ENCODE measurements at regions not wholly inside any gene's neighbourhood (a gene's known extent, or its start where the extent isn't known, plus 50 kb on each side); places are given as distances from the start of the nearest gene placed in this dataset.

DNA sequence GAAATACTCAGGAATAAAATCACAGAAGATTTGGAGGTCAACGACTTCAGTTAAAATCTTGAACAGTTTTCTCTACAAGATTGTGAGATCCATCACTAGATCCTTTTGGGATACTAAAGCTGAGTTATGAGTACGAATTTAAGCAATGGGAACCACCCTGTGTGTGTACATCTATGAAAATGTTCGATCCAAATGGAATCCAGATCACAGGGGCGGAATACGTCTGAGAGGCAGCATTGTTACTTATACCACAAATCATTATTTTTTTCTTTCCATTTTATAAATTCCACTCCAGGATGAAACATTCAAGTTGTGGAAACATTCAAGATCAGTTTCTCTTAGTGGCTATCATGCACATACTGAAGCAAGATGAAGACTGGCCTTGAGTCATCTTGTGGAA lies 239.3 kb upstream of the PAPPA start:
- DNase-seq (ENCODE audit: extremely low read depth in 1 of 2, low read depth in 1 of 2), result no peak

DNA sequence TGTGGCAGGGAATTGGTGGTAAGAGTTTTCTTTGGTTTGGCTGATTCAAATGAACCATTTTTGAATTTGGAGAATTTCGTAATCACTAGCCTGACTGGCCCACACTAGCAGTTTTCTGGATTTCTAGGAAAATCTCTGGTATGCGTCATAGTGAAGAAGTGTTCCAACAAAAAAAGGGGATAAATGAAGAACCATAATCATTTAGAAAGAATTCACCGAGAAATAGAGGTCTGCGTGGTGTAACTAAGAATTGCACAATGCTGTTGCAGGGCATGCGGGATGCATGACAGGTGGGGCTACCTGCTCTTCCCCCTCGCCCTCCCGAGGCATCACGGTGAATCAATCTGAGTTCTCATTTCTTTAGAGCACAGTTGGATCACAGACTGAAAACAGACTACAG lies 232.3 kb upstream of the PAPPA start:
- DNase-seq (ENCODE audit: extremely low read depth in 1 of 2, low read depth in 1 of 2), result no peak

DNA sequence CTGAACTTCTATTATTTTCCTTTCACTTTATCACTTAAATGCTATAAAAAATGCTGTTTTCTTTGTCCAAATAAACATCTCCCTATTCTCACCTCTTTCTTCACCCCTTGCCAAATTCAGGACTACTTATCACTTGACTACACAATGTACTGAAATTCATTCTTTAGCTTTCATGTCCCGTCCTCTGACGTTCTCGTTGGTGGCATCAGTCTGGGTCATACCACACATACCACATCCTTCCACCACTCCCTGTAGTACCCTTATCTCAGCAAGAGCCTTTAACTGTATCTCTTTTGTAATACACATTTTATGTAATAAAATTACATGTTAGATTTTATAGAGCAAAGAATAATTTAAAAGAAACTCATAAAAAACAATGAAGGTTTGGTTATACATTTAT lies 231.1 kb upstream of the PAPPA start:
- no peak for DNase-seq (ENCODE audit: extremely low read depth in 1 of 2, low read depth in 1 of 2)

DNA sequence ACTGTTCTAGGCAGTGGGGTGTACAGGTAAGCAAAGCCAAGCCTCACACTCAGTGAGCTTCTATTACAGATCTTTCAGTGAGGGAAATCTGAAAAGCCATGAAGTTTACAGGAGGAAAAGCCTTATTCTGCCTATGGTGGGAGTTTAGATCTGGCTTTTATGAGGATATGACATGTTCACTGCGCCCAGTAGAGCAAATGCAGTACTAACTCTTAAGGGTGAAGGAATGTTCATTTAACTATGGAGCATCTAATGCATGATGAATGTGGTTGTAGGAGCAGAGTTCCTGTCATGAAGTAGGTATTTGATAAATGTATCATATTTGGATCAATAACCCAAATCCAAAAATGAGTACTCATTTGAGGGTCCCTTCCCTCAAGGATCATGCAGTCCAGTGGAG lies 230.2 kb upstream of the PAPPA start:
- no peak for DNase-seq (ENCODE audit: extremely low read depth in 1 of 2, low read depth in 1 of 2)

DNA sequence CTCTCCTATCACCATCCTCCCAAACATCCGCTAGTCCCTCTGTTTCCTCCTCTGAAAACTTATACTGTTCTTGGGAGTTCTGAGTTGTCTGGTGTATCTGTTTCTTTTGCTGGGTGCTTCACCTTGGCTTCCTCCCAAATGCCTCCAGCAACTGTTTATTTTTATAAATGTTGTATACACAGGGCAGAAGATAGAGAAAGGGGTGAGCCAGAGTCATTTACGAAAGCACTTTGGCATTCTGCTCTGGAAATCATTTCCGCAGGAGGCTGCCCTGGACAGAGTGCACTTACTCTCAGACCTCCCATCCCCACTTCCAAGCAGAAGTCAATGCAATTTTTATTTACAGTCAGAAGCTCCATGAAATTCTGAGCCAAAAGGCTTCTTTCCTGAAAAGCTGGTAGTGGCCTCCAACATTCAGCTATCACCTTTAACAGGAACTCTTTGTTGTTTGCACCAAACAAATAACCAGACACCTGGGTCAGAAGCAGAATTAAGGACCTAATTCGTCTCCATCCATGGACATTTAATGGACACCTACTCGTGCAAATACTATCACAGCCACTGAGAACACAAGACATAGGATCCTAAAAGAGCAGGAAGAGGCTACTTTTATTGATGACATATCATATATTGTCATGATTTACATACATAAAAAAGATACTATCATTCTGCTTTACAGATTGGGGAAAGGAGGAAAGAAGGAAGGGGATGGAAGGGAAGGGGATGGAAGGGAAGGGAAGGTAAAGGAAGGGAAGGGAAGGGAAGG lies 229.5 kb upstream of the PAPPA start:
- no peak for DNase-seq (ENCODE audit: extremely low read depth in 1 of 2, low read depth in 1 of 2)

DNA sequence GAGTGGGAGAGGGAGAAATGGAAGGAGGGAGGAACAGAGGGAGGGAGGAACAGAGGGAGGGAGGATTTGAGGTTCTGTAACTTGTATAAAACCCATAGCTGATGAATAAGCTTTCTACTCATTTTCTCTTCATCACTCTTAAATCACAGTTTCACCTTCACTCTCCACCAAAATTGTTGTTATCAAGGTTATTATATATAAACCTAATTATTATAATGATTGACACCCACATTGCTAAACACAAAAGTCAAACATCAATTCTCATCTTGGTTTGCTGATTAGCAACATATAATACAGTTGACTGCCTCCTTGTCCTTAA lies 229.0 kb upstream of the PAPPA start:
- DNase-seq (ENCODE audit: extremely low read depth in 1 of 2, low read depth in 1 of 2), result no peak

DNA sequence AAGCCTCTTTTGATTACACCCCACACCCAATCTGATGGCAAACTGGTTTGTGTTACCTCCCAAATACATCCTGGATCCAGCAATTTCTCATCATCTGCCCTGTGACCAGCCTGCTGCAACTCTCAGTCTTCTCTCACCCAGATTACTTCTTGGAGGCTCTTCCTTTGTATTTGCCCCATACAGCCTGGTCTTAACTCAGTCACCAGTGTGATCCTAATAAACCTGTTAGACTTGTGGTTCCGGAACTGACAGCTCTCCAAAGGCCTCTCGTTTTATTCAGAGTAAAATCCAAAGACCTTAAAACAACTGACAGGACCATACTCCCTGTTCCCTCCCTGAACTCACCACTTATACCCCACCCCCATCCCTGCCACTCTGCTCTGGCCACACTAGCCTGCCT lies 228.2 kb upstream of the PAPPA start:
- no peak for DNase-seq (ENCODE audit: extremely low read depth in 1 of 2, low read depth in 1 of 2)

DNA sequence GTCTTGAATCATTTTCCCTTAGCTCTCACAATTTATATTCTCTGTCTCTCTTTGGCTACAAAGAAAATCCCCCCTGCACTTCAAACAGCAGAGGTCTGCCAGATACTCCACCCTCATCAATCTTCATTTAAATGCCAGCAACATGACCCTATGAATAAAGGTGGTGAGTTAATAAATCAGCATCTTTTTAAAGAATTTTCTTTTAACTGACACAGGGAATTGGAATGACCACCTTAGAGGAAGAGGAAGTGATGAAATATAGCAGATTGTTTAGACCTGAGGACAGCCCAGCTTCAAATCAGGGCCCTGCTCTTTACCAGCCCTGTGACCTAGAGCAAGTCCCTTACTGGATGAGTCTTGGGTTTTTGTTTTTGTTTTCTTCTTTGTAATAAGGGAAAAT lies 223.1 kb upstream of the PAPPA start:
- DNase-seq (ENCODE audit: extremely low read depth in 1 of 2, low read depth in 1 of 2), result no peak

DNA sequence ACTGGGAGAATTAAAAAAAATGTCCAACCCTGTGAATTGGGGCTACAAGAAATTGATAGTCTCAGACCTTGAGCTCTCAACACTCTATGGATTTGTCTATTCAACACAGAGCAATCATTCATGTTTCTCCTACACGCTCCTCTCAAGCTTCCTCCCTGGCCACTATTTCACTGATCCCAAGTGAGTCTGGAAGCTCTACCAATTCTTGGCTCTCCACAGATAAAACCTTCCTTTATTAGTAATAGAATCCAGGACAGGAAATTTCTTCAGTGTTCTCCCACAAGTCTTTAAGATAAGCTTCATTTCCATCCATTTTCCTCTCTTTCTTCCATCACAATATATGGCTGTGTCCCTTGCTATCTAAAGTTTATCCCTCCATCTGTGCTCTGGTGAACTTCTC lies 215.1 kb upstream of the PAPPA start:
- no peak for DNase-seq (ENCODE audit: extremely low read depth in 1 of 2, low read depth in 1 of 2)

DNA sequence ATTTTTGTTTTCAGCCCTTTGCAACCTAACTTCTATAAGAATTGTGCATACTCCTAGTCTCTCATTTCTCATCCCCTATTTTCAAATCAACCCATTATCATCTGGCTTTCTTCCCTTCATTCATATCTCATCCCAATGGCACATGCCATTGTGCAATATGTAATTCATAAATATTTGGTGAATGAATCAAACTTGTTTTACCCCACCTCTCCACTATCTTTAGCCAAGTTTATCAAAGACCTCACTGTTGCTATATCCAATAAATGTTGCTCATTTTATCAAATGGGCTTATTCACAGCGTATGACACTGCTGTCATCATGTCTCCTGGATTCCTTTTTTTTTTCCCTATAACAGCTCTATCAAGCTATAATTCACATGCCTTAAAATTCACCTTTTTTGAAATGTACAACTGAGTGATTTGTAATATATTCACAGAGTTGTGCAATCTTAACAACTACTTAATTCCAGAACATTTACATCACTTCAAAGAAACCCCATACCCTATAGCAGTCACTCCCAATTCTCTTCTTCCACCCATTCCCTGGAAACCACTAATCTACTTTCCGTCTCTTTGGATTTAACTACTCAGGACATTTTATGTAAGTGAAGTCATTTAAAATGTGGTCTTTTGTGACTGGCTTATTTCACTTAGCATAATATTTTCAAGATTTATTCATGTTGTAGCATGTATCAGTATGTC lies 214.4 kb upstream of the PAPPA start:
- no peak for DNase-seq (ENCODE audit: extremely low read depth in 1 of 2, low read depth in 1 of 2)

DNA sequence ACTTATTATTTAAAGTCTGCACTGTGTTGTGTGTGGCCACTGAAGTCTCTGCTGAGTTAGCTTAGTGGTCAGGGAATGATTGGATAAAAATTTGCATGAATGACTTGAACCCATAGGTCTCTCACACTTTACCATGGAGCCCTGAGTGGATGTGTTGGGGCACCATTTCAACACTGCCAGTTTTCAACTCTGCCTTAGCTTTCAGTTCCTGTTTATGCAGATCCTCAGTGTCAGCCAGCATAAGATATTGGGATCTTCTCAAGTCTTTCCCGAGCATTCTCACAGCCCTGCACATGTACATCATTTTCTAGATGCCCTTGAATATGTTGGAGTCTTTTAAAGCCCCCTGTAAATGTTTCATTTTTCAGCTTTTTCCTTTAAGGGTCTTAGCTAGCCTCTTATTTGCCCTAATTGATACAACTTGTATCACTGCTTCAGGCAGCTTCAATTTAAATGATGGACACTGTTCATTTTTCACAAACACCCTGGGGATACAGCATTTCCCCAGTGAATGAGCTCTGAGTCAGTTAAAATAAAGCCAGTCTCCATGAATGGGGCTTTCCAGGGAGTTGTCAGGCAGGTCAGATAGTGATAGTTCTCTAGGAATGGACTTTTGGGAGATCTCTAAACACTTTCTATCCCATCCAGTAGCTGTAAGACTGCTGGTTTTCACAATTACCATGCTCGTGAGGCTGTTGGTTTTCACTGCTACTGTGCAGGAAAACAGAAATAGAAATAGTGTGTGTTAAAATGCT lies 211.9 kb upstream of the PAPPA start:
- no peak for DNase-seq (ENCODE audit: extremely low read depth in 1 of 2, low read depth in 1 of 2)

DNA sequence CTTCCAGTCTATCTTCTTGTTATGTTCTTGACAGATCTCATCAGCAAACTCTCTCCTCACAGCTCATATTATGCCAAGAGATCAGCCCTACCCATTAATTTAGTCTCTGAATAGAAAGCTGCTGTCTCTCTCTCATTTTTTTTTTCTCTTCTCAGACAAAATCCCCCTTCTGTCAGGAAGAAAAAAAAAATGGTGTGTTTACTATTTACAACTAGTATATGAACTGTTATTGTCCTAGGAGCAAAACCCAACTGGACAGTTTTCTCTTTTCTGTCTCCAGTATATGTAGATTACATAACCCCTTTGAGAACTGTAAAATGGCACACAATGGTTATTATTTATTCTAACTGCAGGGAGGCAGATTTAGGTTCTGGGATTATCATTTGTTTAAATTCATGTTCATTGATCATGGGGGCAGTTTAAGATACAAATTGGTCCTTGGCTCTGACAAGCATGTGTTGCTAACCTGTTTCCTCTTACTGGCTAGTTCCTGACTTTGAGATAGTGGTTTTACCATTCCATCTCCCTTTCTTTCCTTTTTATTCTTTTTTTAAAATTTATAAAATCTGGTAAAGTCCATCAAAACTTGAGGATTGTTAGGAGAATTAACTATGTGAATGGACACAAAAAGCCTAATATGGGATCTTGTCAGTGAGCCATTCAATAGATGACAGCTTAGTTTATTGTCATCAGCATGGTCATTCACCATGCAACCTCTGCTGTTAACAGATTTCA lies 210.0 kb upstream of the PAPPA start:
- no peak for DNase-seq (ENCODE audit: extremely low read depth in 1 of 2, low read depth in 1 of 2)

DNA sequence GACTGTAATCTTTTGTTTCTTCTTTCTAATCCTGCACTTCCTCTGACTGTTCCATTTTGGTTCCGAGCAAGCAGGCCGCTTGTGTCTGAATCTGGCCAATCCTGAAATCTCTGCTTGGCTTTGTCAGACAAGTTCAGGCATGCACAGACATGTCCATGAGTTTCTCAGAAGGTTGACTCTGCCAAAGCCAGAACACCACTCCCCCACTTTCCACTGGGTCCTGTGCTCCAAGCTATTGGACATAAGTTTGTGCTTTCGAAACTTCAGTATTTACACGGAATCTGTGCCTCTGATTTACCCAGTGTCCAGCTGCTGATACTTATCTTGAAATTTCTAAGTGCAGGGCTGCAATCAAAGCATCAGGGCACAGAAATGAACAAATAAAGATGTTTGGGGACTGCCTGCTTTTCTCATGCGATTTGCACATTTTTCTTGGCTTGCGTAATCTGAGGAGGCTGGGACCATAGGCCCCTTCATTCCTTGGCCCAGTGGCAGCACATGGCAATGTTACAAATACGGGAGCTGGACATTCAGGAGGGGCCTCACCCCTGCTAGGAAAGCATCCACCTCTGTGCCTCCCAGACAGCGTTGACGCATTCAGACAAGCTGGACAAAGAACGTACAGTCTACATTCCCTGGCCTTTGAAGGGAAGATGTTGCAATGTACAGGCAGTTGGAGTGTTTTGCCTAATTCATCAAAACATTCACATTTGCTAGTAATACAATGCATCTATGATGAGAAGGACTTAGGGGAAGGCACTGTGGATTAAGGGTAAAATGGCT lies 209.2 kb upstream of the PAPPA start:
- DNase-seq (ENCODE audit: extremely low read depth in 1 of 2, low read depth in 1 of 2), result no peak

DNA sequence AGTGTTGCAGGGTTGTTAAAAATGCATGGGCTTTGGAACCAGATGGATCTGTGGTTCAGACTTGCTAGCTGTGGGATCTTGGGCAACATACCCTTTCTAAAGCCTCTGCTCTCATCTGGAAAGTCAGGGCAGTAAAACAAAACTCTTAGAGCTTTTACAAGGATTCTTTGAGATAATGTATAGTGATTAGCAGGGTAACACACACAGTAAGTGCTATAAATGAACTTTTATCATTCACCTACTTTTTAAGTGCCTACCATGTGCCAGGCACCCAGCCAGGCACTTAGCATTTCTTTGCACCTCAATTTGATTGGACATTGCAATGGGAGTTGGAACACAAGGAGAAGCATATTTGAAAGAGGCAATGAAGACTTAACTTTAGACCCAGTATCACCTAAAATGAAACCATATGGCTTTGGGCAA lies 208.6 kb upstream of the PAPPA start:
- no peak for DNase-seq (ENCODE audit: extremely low read depth in 1 of 2, low read depth in 1 of 2)

DNA sequence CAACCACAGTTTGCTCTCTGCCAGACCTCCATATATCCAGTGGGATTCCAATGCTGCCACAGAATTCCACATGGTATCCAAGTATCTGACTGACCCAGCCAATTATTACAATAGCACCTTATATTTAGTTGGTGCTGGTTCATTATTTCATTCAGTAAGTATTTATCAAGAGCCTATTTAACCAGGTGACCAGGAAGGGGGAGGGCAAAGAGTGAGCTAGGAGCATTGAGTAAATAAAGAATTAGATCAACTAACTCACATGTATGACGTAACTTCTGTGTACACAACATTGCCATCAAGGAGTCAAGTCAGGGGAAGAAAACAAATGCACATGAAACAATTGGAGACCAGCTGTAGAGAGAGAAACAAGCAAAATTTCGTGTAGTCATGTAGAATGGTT lies 207.1 kb upstream of the PAPPA start:
- DNase-seq (ENCODE audit: extremely low read depth in 1 of 2, low read depth in 1 of 2), result no peak

DNA sequence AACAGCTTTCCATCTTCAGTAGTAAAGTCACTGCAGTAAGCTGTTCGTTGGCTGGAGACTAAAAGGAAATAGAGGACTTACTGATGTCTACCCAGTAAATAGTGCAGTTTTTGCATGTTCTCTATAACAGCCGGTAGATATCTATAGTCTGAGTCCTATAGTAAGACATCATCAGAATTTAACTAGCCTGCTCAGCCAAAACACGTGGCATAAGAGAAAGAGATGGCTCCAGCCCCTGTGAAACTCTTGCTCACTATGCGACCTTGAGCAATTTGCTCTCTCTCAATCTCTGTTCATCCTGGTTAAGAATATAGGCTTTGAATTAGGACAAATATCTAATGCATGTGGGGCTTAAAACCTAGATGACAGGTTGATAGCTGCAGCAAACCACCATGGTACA lies 201.6 kb upstream of the PAPPA start:
- no peak for DNase-seq (ENCODE audit: extremely low read depth in 1 of 2, low read depth in 1 of 2)

DNA sequence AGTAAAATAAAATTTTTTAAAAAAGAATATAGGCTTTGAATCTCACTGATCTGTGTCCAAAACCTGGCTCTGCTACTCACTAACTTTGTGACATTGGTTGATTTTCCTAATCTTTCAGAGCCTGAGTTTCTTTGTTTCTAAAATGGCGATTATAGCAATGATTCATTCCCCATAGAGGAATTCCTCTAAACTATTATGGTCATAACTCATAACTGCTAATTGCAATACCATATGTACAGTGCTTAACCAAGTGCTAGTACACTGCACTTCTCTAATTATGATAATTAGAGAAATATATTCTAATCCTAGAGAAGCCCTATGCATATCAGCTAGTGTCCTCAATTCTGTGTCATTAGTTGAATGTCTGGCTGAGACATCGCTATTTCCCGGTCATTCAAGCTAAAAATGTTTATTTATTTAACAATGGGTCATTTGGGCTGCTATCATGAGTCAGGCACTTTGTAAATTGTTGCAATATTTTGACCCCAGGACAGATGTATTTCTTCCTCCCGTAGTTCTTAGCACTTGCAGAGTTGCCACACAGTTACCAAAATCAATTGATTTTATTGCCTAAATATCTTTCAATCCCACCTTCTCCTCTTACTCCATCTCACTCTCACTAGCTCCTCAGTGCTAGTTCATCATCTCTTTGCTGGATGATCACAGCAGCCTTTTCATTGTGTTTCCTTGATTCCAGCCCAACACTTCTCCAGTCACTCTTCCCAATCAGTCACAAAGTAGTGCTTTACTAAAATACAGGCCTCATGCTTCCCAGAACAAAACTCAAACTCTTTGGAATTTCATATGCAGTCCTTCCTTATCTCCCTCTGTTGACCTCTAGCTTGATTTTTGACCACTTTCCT lies 200.9 kb upstream of the PAPPA start:
- no peak for DNase-seq (ENCODE audit: extremely low read depth in 1 of 2, low read depth in 1 of 2)

DNA sequence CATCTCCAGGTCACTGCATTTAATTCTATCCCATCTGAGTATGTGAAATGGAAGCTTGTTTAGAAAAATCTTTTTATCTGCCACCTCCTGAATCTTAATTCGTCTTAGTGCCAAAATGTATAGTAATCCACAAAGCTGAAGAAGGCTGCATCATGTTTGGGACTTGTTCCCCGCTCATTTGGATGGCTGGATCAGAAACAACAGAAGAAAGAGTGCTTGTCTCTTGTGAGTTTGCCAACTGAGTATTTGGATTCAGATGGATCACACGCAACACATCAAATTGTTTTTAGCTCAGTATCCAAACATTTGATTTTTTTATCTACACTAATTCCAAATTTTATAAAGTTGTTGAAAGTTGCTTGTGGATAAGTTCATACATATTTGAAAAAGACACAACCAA lies 197.2 kb upstream of the PAPPA start:
- DNase-seq (ENCODE audit: extremely low read depth in 1 of 2, low read depth in 1 of 2), result no peak

DNA sequence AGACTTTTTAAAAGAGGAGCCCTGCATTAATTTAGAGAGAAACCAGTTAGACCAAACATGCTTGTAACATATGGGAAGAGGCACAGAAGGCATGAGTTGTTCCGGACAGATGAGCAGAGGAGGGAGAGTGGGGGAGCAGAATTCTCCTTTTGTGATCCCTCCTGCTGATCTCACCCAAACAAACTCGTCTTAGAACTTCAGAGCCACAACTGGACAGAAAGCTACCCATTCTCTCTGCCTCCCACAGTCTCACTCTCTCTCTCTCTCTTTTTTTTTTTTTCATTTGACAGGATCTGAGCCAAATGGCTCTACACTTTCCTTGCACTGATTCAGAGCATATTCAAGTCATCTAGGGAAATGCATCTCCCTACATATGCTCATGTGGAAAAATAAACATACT lies 196.0 kb upstream of the PAPPA start:
- no peak for DNase-seq (ENCODE audit: extremely low read depth in 1 of 2, low read depth in 1 of 2)

Measured in stimulated activated CD8-positive, alpha-beta memory T cell treated with anti-CD3 and anti-CD28 coated beads, Interleukin-7, amount 100 ng/mL, for 48 hours (primary cell).